ENCODE measurements at regions not wholly inside any gene's neighbourhood (a gene's known extent, or its start where the extent isn't known, plus 50 kb on each side); places are given as distances from the start of the nearest gene placed in this dataset.
"Not testable (repeated sequence)": the region's sequence is repeated elsewhere in the genome, so short reads cannot be mapped to it uniquely, and the experiment has no call there.

DNA sequence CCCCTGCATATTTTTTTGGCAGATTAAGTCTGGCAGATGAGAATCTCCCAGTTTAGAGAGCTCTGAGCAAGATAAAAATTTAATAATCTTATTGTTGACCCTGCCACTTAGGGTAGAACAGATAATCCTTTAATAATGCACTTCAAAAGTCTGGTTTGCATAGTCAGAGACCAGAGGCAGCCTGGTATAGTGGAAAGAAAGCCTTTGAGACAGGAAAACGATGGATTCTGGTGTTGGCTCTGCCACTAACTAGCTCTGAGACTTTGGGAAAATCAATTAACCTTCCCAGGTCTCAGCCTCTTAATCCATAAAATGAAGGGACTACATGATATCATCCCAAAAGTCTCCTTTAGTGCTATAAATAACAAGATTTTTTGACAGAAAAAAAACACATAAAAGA, 824.5 kb downstream of the STIM2 start:
- CTCF ChIA-PET = interaction anchor here (0.6 to 2.3 kb wide), 8 partner anchors 9 to 367 kb away, joined by 3 to 11 read pairs (median 4); no protein-coding TSS in a partner anchor
- DNase-seq (ENCODE audit: extremely low spot score) = no peak
- POLR2A ChIA-PET = no interaction called here
- TF ChIP-seq HDGF (IDR thresholded peaks at IDR 0.05; ENCODE audit: borderline replicate concordance) (no peak), TARDBP (IDR thresholded peaks at IDR 0.05) (no peak), CTBP1 (IDR thresholded peaks at IDR 0.05; ENCODE audit: borderline replicate concordance) (no peak), FOXA1 (IDR thresholded peaks at IDR 0.05) (no peak), FOXK2 (IDR thresholded peaks at IDR 0.05) (no peak), ZNF384 (IDR thresholded peaks at IDR 0.05) (no peak), ELF4 (IDR thresholded peaks at IDR 0.05) (no peak), SUZ12 (IDR thresholded peaks at IDR 0.05) (no peak), BHLHE40 (IDR thresholded peaks at IDR 0.05; ENCODE audit: borderline replicate concordance) (no peak), FOXM1 (IDR thresholded peaks at IDR 0.05; ENCODE audit: borderline replicate concordance) (no peak), ARNT (IDR thresholded peaks at IDR 0.05) (no peak)

DNA sequence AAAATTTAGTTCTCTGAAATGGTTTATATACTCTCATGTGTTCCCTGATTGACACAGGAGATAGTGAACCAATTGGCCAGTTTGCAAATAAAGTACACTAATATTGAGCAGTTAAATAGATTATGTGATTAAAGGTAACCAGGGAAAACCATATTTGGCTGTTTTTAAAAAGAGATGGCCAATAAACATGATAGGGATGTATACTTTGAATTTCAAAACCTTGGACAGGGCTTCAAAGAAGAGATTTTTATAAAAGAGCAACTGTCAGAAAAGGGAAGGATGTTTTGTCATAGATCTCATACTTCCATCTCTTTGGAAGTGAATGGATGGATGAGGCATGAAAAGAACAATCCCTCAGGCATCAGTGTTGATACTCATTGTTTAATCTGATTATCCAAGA, 825.3 kb downstream of the STIM2 start:
- ChIA-PET CTCF (interaction anchor here (0.7 kb wide), 1 partner anchor 10 kb away, joined by 5 read pairs; no protein-coding TSS in a partner anchor), POLR2A (no interaction called here)

DNA sequence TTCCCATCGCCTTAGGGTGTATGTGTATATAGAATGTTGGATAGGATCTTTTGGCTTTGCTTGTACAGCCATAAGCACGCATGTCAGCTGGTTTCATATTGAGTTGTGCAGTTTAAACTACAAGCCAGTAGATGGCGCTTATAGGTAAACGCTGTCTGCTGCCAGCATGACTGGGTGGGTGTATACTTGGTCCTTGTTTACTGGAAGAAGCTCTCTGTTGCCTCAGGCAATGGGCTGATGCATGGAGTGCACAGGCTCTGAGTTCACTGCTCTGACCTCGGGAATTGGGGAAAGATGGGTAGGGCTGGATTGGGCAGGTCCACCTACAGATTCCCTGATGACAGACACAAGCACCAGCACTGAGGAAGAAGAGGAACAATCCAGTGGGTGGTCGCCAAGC, 831.5 kb downstream of the STIM2 start:
- DNase-seq (ENCODE audit: extremely low spot score) = peak; percentile 23
- ChIA-PET CTCF (no interaction called here), POLR2A (no interaction called here)
- no peak for TF ChIP-seq L3MBTL2 (conservative IDR thresholded peaks at IDR 0.05)
- TF ChIP-seq LEF1 (IDR thresholded peaks at IDR 0.05; ENCODE audit: borderline replicate concordance) = no peak
- no peak for TF ChIP-seq NFRKB (IDR thresholded peaks at IDR 0.05)
- TF ChIP-seq FOXK2 (IDR thresholded peaks at IDR 0.05) = no peak
- no peak for TF ChIP-seq CTBP1 (IDR thresholded peaks at IDR 0.05; ENCODE audit: borderline replicate concordance)
- no peak for TF ChIP-seq FOXM1 (IDR thresholded peaks at IDR 0.05; ENCODE audit: borderline replicate concordance)
- TF ChIP-seq ARNT (IDR thresholded peaks at IDR 0.05) = no peak
- TF ChIP-seq SP1 (IDR thresholded peaks at IDR 0.05) = no peak
- TF ChIP-seq BHLHE40 (IDR thresholded peaks at IDR 0.05; ENCODE audit: borderline replicate concordance) = no peak
- no peak for TF ChIP-seq FOXA1 (IDR thresholded peaks at IDR 0.05)
- TF ChIP-seq HDGF (IDR thresholded peaks at IDR 0.05; ENCODE audit: borderline replicate concordance) = no peak
- no peak for TF ChIP-seq SUZ12 (IDR thresholded peaks at IDR 0.05)
- no peak for TF ChIP-seq ZNF384 (IDR thresholded peaks at IDR 0.05)
- TF ChIP-seq, protein P1, sequence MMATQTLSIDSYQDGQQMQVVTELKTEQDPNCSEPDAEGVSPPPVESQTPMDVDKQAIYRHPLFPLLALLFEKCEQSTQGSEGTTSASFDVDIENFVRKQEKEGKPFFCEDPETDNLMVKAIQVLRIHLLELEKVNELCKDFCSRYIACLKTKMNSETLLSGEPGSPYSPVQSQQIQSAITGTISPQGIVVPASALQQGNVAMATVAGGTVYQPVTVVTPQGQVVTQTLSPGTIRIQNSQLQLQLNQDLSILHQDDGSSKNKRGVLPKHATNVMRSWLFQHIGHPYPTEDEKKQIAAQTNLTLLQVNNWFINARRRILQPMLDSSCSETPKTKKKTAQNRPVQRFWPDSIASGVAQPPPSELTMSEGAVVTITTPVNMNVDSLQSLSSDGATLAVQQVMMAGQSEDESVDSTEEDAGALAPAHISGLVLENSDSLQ (IDR thresholded peaks at IDR 0.05) = no peak

More for the DNA sequence above, 825.3 kb downstream of the STIM2 start:
- no peak for DNase-seq (ENCODE audit: extremely low spot score)
- TF ChIP-seq ARNT (IDR thresholded peaks at IDR 0.05) = no peak
- no peak for TF ChIP-seq L3MBTL2 (conservative IDR thresholded peaks at IDR 0.05)

DNA sequence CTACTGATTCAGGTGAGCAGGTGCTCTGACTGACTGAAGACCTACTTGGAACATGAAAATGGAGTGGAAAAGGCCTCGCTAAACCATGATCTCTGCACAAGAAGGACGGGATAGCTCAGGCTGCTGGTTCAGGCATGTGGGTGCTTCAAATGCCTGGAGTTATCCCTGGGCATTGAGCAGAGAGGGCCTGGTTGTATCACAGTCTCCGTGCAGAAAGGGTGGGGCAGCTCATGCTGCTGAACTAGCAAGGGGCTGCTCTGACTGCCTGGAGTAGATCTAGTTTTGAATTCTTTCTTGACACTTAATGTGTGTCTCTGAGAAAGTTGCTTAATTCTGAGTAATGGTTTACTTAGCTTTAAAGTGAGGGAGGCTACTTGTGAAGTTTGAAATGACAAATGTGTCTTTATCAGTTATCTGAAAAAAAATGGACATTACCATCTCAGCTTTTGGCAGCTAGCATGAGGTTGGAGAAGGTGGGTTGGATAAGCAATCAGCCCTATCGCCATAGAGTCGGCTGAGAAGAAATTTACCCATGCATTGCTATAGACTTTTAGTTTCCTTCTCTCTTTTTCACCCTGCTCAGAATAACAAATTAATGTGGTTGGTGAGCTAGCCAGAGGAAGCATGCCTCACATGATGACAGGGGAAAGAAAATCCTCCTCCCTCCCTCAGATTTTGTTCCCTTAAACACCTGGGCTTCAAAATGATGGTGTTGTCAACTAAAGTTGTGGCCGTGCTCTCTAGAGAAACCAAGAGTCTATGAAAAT, 832.4 kb downstream of the STIM2 start:
- TF ChIP-seq L3MBTL2 (conservative IDR thresholded peaks at IDR 0.05) = no peak
- TF ChIP-seq FOXA1 (IDR thresholded peaks at IDR 0.05) = no peak
- TF ChIP-seq ZNF384 (IDR thresholded peaks at IDR 0.05) = no peak
- no peak for TF ChIP-seq SP1 (IDR thresholded peaks at IDR 0.05)
- no peak for TF ChIP-seq HDGF (IDR thresholded peaks at IDR 0.05; ENCODE audit: borderline replicate concordance)
- no peak for TF ChIP-seq LEF1 (IDR thresholded peaks at IDR 0.05; ENCODE audit: borderline replicate concordance)
- CTCF ChIA-PET = interaction anchor here (1.6 kb wide), 1 partner anchor 8 kb away, joined by 5 read pairs; no protein-coding TSS in a partner anchor
- DNase-seq (ENCODE audit: extremely low spot score) = no peak
- POLR2A ChIA-PET = no interaction called here

DNA sequence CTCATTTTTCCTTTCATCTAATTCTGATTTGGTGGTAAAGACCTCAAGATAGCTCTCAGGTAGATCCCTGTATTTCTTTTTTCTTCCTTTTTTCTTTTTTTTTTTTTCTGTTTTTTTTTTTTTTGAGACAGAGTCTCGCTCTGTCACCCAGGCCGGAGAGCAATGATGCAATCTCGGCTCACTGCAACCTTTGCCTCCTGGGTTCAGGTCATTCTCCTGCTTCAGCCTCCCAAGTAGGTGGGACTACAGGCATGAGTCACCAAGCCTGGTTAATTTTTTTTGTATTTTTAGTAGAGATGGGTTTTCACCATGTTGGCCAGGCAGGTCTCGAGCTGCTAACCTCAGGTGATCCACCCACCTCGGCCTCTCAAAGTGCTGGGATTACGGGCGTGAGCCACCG, 835.6 kb downstream of the STIM2 start:
- POLR2A ChIA-PET; CTCF ChIA-PET; DNase-seq (ENCODE audit: extremely low spot score): not testable (repeated sequence)

DNA sequence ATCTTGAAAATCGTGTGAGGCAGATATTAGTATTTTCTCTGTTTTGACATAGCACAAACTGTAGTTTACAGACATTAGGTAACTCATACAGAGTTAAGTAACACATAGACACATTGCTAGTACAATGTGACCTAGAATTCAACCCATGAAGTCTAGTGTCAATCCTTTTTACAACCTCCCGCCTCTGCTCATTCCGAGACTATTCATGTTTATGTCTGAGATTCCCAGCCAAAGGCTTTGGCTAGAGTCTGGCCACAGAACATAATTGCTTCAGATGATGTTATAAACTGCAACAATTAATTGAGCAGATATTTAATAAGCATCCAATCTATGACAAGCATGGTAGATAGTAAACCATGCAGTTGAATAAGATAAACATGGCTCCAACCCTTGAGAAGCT, 841.0 kb downstream of the STIM2 start:
- CTCF ChIA-PET = no interaction called here
- POLR2A ChIA-PET = no interaction called here
- no peak for TF ChIP-seq FOXA1 (IDR thresholded peaks at IDR 0.05)
- TF ChIP-seq, protein P1 (IDR thresholded peaks at IDR 0.05) = peak; percentile 51; the same call in 1 of the 2 replicates
- no peak for DNase-seq (ENCODE audit: extremely low spot score)

DNA sequence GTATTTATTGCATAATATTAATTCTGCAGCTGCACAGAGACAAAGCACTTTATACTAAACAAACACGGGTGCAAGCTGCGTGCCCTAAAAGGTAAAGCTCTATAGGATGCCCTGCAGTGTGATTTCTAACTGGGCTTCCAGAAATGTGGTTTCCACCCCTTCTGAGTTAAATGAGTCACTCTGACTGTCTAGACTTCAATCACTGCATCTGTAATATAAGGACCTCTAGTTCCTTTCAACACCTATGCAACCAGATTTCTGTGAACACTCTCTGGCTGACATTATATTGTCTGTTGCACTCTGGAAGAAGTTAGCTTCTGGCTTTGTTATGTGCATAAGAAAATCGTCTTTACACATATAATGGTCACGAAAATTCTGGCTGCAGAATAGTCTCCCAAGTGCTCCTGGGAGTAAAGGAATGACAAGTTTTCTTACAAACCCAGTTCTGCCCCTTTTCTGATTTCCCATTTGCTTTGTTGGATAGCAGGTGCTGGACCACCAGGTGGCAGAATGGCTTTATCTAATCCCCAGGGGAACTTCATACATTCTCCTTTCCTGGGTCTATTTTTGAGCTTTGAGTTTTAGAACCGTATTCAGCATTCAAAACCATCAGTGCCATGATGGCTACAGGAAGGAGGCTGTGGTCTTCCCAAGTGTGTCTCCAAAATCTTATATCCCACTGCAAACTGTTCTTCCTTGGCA, 842.2 kb downstream of the STIM2 start:
- ChIA-PET POLR2A (no interaction called here), CTCF (no interaction called here)
- no peak for DNase-seq (ENCODE audit: extremely low spot score)
- TF ChIP-seq ARNT (IDR thresholded peaks at IDR 0.05) = no peak
- TF ChIP-seq LEF1 (IDR thresholded peaks at IDR 0.05; ENCODE audit: borderline replicate concordance) = no peak
- TF ChIP-seq FOXK2 (IDR thresholded peaks at IDR 0.05) = no peak
- no peak for TF ChIP-seq FOXM1 (IDR thresholded peaks at IDR 0.05; ENCODE audit: borderline replicate concordance)
- no peak for TF ChIP-seq ELF4 (IDR thresholded peaks at IDR 0.05)
- TF ChIP-seq CTBP1 (IDR thresholded peaks at IDR 0.05; ENCODE audit: borderline replicate concordance) = no peak
- TF ChIP-seq BHLHE40 (IDR thresholded peaks at IDR 0.05; ENCODE audit: borderline replicate concordance) = no peak
- no peak for TF ChIP-seq HDGF (IDR thresholded peaks at IDR 0.05; ENCODE audit: borderline replicate concordance)
- no peak for TF ChIP-seq ZNF384 (IDR thresholded peaks at IDR 0.05)
- TF ChIP-seq NFRKB (IDR thresholded peaks at IDR 0.05) = no peak
- TF ChIP-seq TARDBP (IDR thresholded peaks at IDR 0.05) = no peak
- no peak for TF ChIP-seq SP1 (IDR thresholded peaks at IDR 0.05)

Measured in HEK293T (cell line).